GM23338 (cell line): ENCODE measurements at regions not wholly inside any gene's neighbourhood (a gene's known extent, or its start where the extent isn't known, plus 50 kb on each side); places are given as distances from the start of the nearest gene placed in this dataset.

ENCODE experiments used
- ATAC-seq: fragments of 200-7000 bp; cut with Tn5 transposase; 3 replicates; pipeline ENCODE4 v1.9.1; 2020
- DNase-seq: peaks from one replicate; pipeline ENCODE4 v3.0.0-alpha.2; 2015; ENCODE audit warnings: low spot score
- H2AFZ ChIP-seq: fragments of 200-600 bp; sonication (generic); 2 replicates; pipeline ENCODE4 v1.8.0; 2016; ENCODE audit warnings: antibody characterized with exemption, mild to moderate bottlenecking, moderate library complexity
- H3F3A ChIP-seq: fragments of 200-600 bp; sonication (generic); replicated peaks from 2 replicates; pipeline ENCODE4 v1.8.0; 2017; ENCODE audit warnings: antibody characterized with exemption, mixed run types, low read depth
- H3K27ac ChIP-seq: fragments of 200-600 bp; sonication (generic); 2 replicates; pipeline ENCODE4 v1.6.1; 2016; ENCODE audit warnings: low read depth
- H3K27me3 ChIP-seq: fragments of 200-600 bp; sonication (generic); 2 replicates; pipeline ENCODE4 v1.8.0; 2016; ENCODE audit warnings: mild to moderate bottlenecking, mixed run types, moderate library complexity; ENCODE audit not compliant: insufficient read depth
- H3K36me3 ChIP-seq: fragments of 200-600 bp; sonication (generic); 2 replicates; pipeline ENCODE4 v1.8.0; 2016; ENCODE audit warnings: mild to moderate bottlenecking; ENCODE audit not compliant: insufficient read depth
- H3K4me1 ChIP-seq: fragments of 200-600 bp; sonication (generic); 2 replicates; pipeline ENCODE4 v1.8.0; 2016; ENCODE audit warnings: mild to moderate bottlenecking, moderate library complexity; ENCODE audit not compliant: insufficient read depth
- H3K4me2 ChIP-seq: fragments of 200-600 bp; sonication (generic); 2 replicates; pipeline ENCODE4 v1.7.1; 2017; ENCODE audit warnings: mixed run types
- H3K4me3 ChIP-seq: fragments of 200-600 bp; sonication (generic); 2 replicates; pipeline ENCODE4 v1.6.1; 2016; ENCODE audit warnings: mixed run types
- H3K79me2 ChIP-seq: fragments of 200-600 bp; sonication (generic); replicated peaks from 2 replicates; pipeline ENCODE4 v1.8.0; 2017; ENCODE audit warnings: mild to moderate bottlenecking; ENCODE audit not compliant: insufficient read depth
- H3K9me2 ChIP-seq: fragments of 200-600 bp; sonication (generic); 2 replicates; pipeline ENCODE4 v1.8.0; 2017; ENCODE audit not compliant: insufficient read depth
- H4K20me1 ChIP-seq: fragments of 200-600 bp; sonication (generic); replicated peaks from 2 replicates; pipeline ENCODE4 v1.8.0; 2017; ENCODE audit warnings: mild to moderate bottlenecking; ENCODE audit not compliant: insufficient read depth
- H3K27ac Mint-ChIP-seq: 2 replicates; pipeline ENCODE4 v1.8.0; 2020; ENCODE audit warnings: inconsistent platforms, mild to moderate bottlenecking, moderate library complexity, mixed read lengths
- H3K27me3 Mint-ChIP-seq: 3 replicates; pipeline ENCODE4 v1.8.0; 2022; ENCODE audit warnings: low read depth, mild to moderate bottlenecking, moderate library complexity, mixed read lengths, inconsistent platforms; ENCODE audit not compliant: insufficient read depth, poor library complexity
- H3K36me3 Mint-ChIP-seq: 3 replicates; pipeline ENCODE4 v1.8.0; 2021; ENCODE audit warnings: low read depth, mild to moderate bottlenecking, inconsistent platforms, moderate library complexity, mixed read lengths
- H3K4me1 Mint-ChIP-seq: 3 replicates; pipeline ENCODE4 v1.8.0; 2020; ENCODE audit warnings: mild to moderate bottlenecking, inconsistent platforms, mixed read lengths
- H3K4me3 Mint-ChIP-seq: 3 replicates; pipeline ENCODE4 v1.8.0; 2021; ENCODE audit warnings: moderate library complexity, mild to moderate bottlenecking, inconsistent platforms, mixed read lengths
- H3K9me3 Mint-ChIP-seq: 3 replicates; pipeline ENCODE4 v1.8.0; 2020; ENCODE audit warnings: moderate library complexity, mild to moderate bottlenecking, inconsistent platforms, mixed read lengths
- CREB1 ChIP-seq: fragments of 250-450 bp; sonication (Bioruptor Pico); IDR thresholded peaks from 2 replicates; pipeline ENCODE4 v1.5.0; 2020; ENCODE audit warnings: low read depth, mild to moderate bottlenecking, moderate library complexity
- CTCF ChIP-seq, 2 experiments: fragments of 200-600 bp in 1 of 2; sonication (generic) in 1 of 2; conservative IDR thresholded peaks; 2 replicates each; pipeline versions ENCODE4 v1.5.1 to v1.6.1; 2016 to 2017; ENCODE audit warnings: antibody characterized with exemption in 2 of 2, low read depth in 2 of 2, mild to moderate bottlenecking in 2 of 2, moderate library complexity in 1 of 2
- ETS1 ChIP-seq: IDR thresholded peaks from 2 replicates; pipeline ENCODE4 v1.6.1; 2016; ENCODE audit warnings: antibody characterized with exemption
- EZH2 ChIP-seq: fragments of 200-600 bp; sonication (generic); IDR thresholded peaks from one replicate; pipeline ENCODE4 v1.8.0; 2017; ENCODE audit warnings: antibody characterized with exemption, mild to moderate bottlenecking, low read depth; ENCODE audit not compliant: unreplicated experiment
- EZH2phosphoT487 ChIP-seq: fragments of 200-600 bp; sonication (generic); IDR thresholded peaks from one replicate; pipeline ENCODE4 v1.8.1; 2018; ENCODE audit warnings: antibody characterized with exemption; ENCODE audit not compliant: unreplicated experiment
- JUNB ChIP-seq: IDR thresholded peaks from one replicate; pipeline ENCODE4 v1.6.1; 2016; ENCODE audit warnings: antibody characterized with exemption; ENCODE audit not compliant: unreplicated experiment
- NANOG ChIP-seq: IDR thresholded peaks from 2 replicates; pipeline ENCODE4 v1.6.1; 2016; ENCODE audit warnings: antibody characterized with exemption, borderline replicate concordance
- POLR2AphosphoS5 ChIP-seq: IDR thresholded peaks from 2 replicates; pipeline ENCODE4 v1.6.1; 2016; ENCODE audit warnings: antibody characterized with exemption, low read depth
- REST ChIP-seq: IDR thresholded peaks from one replicate; pipeline ENCODE4 v1.6.1; 2018; ENCODE audit warnings: antibody characterized with exemption; ENCODE audit not compliant: unreplicated experiment
- STAT1 ChIP-seq: IDR thresholded peaks from one replicate; pipeline ENCODE4 v1.6.1; 2016; ENCODE audit warnings: antibody characterized with exemption; ENCODE audit not compliant: unreplicated experiment
- ZNF114 ChIP-seq: fragments of 250-450 bp; sonication (Bioruptor Pico); IDR thresholded peaks from 2 replicates; pipeline ENCODE4 v1.5.0; 2020; ENCODE audit warnings: mild to moderate bottlenecking, moderate library complexity
- ZNF331 ChIP-seq: fragments of 250-450 bp; sonication (Bioruptor Pico); IDR thresholded peaks from 2 replicates; pipeline ENCODE4 v1.5.0; 2020; ENCODE audit warnings: low read depth, mild to moderate bottlenecking, moderate library complexity
- ZNF462 ChIP-seq: fragments of 250-450 bp; sonication (Bioruptor Pico); IDR thresholded peaks from 2 replicates; pipeline ENCODE4 v1.5.0; 2020; ENCODE audit warnings: mild to moderate bottlenecking, moderate library complexity

- ATAC-seq: no peak
- no peak for DNase-seq
- no peaks in the 10 kb centered on the region; the same call in 2 of the 3 replicates for H3K36me3 Mint-ChIP-seq
- H3K27me3 Mint-ChIP-seq: no peaks in the 10 kb centered on the region
- no peaks in the 10 kb centered on the region for H4K20me1 ChIP-seq
- H3K4me1 Mint-ChIP-seq: peaks cover 23% of the 10 kb centered on the region
- H3K27me3 ChIP-seq: no peaks in the 10 kb centered on the region
- H3K27ac ChIP-seq: no peak overlapping the region
- H3K9me3 Mint-ChIP-seq: peaks cover 5% of the 10 kb centered on the region; the same call in 2 of the 3 replicates
- H3K9me2 ChIP-seq: 0 out of 2 replicates have a peak, but pooled peaks cover 3% of the 10 kb centered on the region
- H3K79me2 ChIP-seq: no peaks in the 10 kb centered on the region
- no peak overlapping the region for H3K27ac Mint-ChIP-seq
- TF ChIP-seq ZNF114 (CRISPR knock-in tag) (no peak), ETS1 (no peak), CREB1 (CRISPR knock-in tag) (no peak), CTCF (conservative IDR thresholded peaks at IDR 0.05; ENCODE audit: low read depth in 2 of 2) (no peak), EZH2 (no peak), ZNF462 (no peak), NANOG (no peak), JUNB (no peak), STAT1 (no peak), ZNF331 (CRISPR knock-in tag) (no peak), EZH2phosphoT487 (no peak), REST (no peak), POLR2AphosphoS5 (no peak)
- no peak overlapping the region for H2AFZ ChIP-seq
- H3K36me3 ChIP-seq: no peaks in the 10 kb centered on the region
- H3K4me3 ChIP-seq: no peak overlapping the region
- H3K4me3 Mint-ChIP-seq: no peak overlapping the region
- H3K4me1 ChIP-seq: peaks cover 15% of the 10 kb centered on the region
- peak overlapping the region; percentile 19; the same call in 1 of the 2 replicates for H3K4me2 ChIP-seq
- no peaks in the 10 kb centered on the region for H3F3A ChIP-seq
These were observed 120.8 kb upstream of the ZNF608 start for GRCh38 chr5:124867137-124867704.
